ENCODE measurements at regions not wholly inside any gene's neighbourhood (a gene's known extent, or its start where the extent isn't known, plus 50 kb on each side); places are given as distances from the start of the nearest gene placed in this dataset.

DNA sequence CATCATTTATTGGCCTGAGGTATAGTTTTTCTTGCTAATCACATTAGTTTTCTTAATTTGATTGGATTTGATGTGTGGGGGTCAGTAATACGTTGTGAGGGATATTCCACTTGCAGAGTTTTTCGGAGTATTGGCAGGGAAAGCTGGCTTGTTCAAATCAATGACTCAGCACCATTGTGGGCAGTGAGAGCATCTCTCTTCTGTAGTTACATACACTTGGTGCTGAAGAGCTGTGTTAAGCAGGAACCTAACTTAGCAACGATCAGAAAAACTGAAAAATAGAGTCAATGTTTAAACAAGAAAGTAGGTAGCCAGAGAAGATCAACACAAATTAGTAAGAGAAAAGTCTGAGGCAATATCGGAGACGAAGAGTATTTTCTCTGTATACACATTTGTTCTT is 344.6 kb upstream of the EDIL3 start:
- no peak overlapping the region for H2AK5ac ChIP-seq (ENCODE audit: low read length)
- no peak for DNase-seq
- no peak overlapping the region for H2BK12ac ChIP-seq (ENCODE audit: low read length)
- H3K4me1 ChIP-seq (ENCODE audit: control insufficient read depth in 1 of 2, insufficient read depth in 2 of 2, low read length in 2 of 2) = no peaks in the 10 kb centered on the region
- no peak overlapping the region for H2BK120ac ChIP-seq (ENCODE audit: insufficient read depth, low read length, poor library complexity)
- H2AFZ ChIP-seq (ENCODE audit: insufficient read depth, low read length, poor library complexity) = no peak overlapping the region
- no peaks in the 10 kb centered on the region for H3K9me3 ChIP-seq (ENCODE audit: insufficient read depth, low read depth, low read length)
- H4K8ac ChIP-seq (ENCODE audit: low read depth, low read length) = no peak overlapping the region
- no peaks in the 10 kb centered on the region for H3K27me3 ChIP-seq (ENCODE audit: insufficient read depth, low read length)
- no peaks in the 10 kb centered on the region for H3K36me3 ChIP-seq (ENCODE audit: control insufficient read depth in 1 of 2, insufficient read depth in 2 of 2, low read length in 2 of 2)
- no peak overlapping the region for H3K23ac ChIP-seq (ENCODE audit: low read length)
- H3K4ac ChIP-seq (ENCODE audit: low read depth, low read length) = no peak overlapping the region
- H3K18ac ChIP-seq (ENCODE audit: low read length) = no peak overlapping the region
- H3K14ac ChIP-seq (ENCODE audit: low read length) = no peak overlapping the region
- H3K79me1 ChIP-seq (ENCODE audit: low read length) = no peaks in the 10 kb centered on the region
- no CpG with 5 or more reads among the region's 5 CpGs for WGBS (ENCODE audit: extremely low coverage, insufficient coverage, insufficient read length)
- no peak overlapping the region for H3K9ac ChIP-seq (ENCODE audit: low read length)
- no peak overlapping the region for H4K91ac ChIP-seq (ENCODE audit: low read depth, low read length)
- no peak overlapping the region for H4K12ac ChIP-seq (ENCODE audit: low read depth, low read length)
- H3K79me2 ChIP-seq (ENCODE audit: control insufficient read depth, insufficient read depth, low read length, poor library complexity) = no peaks in the 10 kb centered on the region
- no peak overlapping the region for H3K4me2 ChIP-seq (ENCODE audit: low read length)
- no peak overlapping the region for H3K27ac ChIP-seq (ENCODE audit: low read depth, low read length)
- H2BK5ac ChIP-seq (ENCODE audit: low read depth, low read length, poor library complexity) = no peak overlapping the region
- no peak overlapping the region for H3K4me3 ChIP-seq (ENCODE audit: low read depth, low read length)

DNA sequence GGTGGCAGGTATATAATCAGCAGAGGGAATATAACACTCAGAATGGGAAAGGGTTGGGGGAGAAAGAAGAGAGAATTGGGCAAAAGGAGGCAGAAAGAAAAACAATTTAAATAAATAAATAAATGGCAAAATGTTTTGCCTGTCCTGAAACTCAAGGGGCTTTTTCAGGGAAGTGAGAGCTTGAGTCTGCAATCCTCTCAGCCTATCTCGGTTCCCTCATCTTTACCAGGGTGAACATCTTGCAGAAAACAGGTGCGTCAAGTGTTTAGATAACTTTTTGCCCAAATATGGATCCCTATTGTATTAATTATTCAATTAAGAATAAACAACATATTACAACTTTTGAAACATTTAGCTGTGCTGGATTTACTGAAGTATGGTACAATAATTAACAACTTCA is 343.0 kb upstream of the EDIL3 start:
- H3K9ac ChIP-seq (ENCODE audit: low read length) = no peak overlapping the region
- H2AK5ac ChIP-seq (ENCODE audit: low read length) = no peak overlapping the region
- no peak overlapping the region for H3K18ac ChIP-seq (ENCODE audit: low read length)
- H2BK120ac ChIP-seq (ENCODE audit: insufficient read depth, low read length, poor library complexity) = no peak overlapping the region
- H3K4me2 ChIP-seq (ENCODE audit: low read length) = no peak overlapping the region
- no peak overlapping the region for H4K91ac ChIP-seq (ENCODE audit: low read depth, low read length)
- H3K4me3 ChIP-seq (ENCODE audit: low read depth, low read length) = no peak overlapping the region
- no peak overlapping the region for H2BK5ac ChIP-seq (ENCODE audit: low read depth, low read length, poor library complexity)
- H4K8ac ChIP-seq (ENCODE audit: low read depth, low read length) = no peak overlapping the region
- H3K23ac ChIP-seq (ENCODE audit: low read length) = no peak overlapping the region
- no peak overlapping the region for H2BK12ac ChIP-seq (ENCODE audit: low read length)
- H3K4me1 ChIP-seq (ENCODE audit: control insufficient read depth in 1 of 2, insufficient read depth in 2 of 2, low read length in 2 of 2) = no peaks in the 10 kb centered on the region
- WGBS (ENCODE audit: extremely low coverage, insufficient coverage, insufficient read length) = no CpG with 5 or more reads among the region's 2 CpGs
- no peak overlapping the region for H4K12ac ChIP-seq (ENCODE audit: low read depth, low read length)
- H2AFZ ChIP-seq (ENCODE audit: insufficient read depth, low read length, poor library complexity) = no peak overlapping the region
- no peaks in the 10 kb centered on the region for H3K9me3 ChIP-seq (ENCODE audit: insufficient read depth, low read depth, low read length)
- no peak overlapping the region for H3K27ac ChIP-seq (ENCODE audit: low read depth, low read length)
- no peaks in the 10 kb centered on the region for H3K79me2 ChIP-seq (ENCODE audit: control insufficient read depth, insufficient read depth, low read length, poor library complexity)
- H3K14ac ChIP-seq (ENCODE audit: low read length) = no peak overlapping the region
- DNase-seq = no peak
- no peaks in the 10 kb centered on the region for H3K27me3 ChIP-seq (ENCODE audit: insufficient read depth, low read length)
- H3K36me3 ChIP-seq (ENCODE audit: control insufficient read depth in 1 of 2, insufficient read depth in 2 of 2, low read length in 2 of 2) = no peaks in the 10 kb centered on the region
- H3K4ac ChIP-seq (ENCODE audit: low read depth, low read length) = no peak overlapping the region
- H3K79me1 ChIP-seq (ENCODE audit: low read length) = no peaks in the 10 kb centered on the region

DNA sequence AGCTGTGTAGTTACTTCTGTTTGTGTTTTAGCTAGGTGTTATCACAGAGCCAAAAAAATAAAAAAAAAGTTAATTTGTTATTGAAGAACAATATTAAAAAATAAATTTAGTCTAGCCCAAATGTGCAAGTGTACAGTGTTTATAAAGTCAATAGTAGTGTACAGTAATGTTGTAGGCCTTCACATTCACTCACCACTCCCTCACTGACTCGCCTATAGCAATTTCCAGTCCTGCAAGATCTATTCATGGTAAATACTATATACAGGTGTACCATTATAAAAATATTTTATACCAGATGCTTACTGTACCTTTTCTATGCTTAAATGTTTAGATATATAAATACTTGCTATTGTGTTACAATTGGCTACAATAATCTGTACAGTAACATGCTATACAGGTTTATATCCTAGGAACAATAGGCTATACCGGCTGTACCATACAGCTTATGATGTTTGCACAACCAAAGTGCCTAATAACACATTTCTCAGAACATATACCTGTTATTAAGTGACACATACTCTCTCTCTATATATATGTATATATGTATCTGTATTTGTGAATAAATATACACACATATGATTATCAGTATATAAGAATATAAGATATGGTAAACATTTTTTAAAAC is 341.4 kb upstream of the EDIL3 start:
- Histone ChIP-seq H3K4me2 (ENCODE audit: low read length) (no peak overlapping the region), H3K4ac (ENCODE audit: low read depth, low read length) (no peak overlapping the region), H3K4me1 (ENCODE audit: control insufficient read depth in 1 of 2, insufficient read depth in 2 of 2, low read length in 2 of 2) (no peaks in the 10 kb centered on the region), H3K27me3 (ENCODE audit: insufficient read depth, low read length) (no peaks in the 10 kb centered on the region), H2AK5ac (ENCODE audit: low read length) (no peak overlapping the region), H3K9ac (ENCODE audit: low read length) (no peak overlapping the region), H4K8ac (ENCODE audit: low read depth, low read length) (no peak overlapping the region), H2AFZ (ENCODE audit: insufficient read depth, low read length, poor library complexity) (no peak overlapping the region), H3K4me3 (ENCODE audit: low read depth, low read length) (no peak overlapping the region), H3K23ac (ENCODE audit: low read length) (no peak overlapping the region), H4K12ac (ENCODE audit: low read depth, low read length) (no peak overlapping the region), H2BK12ac (ENCODE audit: low read length) (no peak overlapping the region), H3K79me2 (ENCODE audit: control insufficient read depth, insufficient read depth, low read length, poor library complexity) (no peaks in the 10 kb centered on the region), H3K14ac (ENCODE audit: low read length) (no peak overlapping the region), H3K27ac (ENCODE audit: low read depth, low read length) (no peak overlapping the region), H2BK120ac (ENCODE audit: insufficient read depth, low read length, poor library complexity) (no peak overlapping the region), H3K36me3 (ENCODE audit: control insufficient read depth in 1 of 2, insufficient read depth in 2 of 2, low read length in 2 of 2) (no peaks in the 10 kb centered on the region), H3K79me1 (ENCODE audit: low read length) (no peaks in the 10 kb centered on the region), H2BK5ac (ENCODE audit: low read depth, low read length, poor library complexity) (no peak overlapping the region), H4K91ac (ENCODE audit: low read depth, low read length) (no peak overlapping the region), H3K9me3 (ENCODE audit: insufficient read depth, low read depth, low read length) (no peaks in the 10 kb centered on the region), H3K18ac (ENCODE audit: low read length) (no peak overlapping the region)
- DNase-seq = no peak
- no CpG with 5 or more reads among the region's 2 CpGs for WGBS (ENCODE audit: extremely low coverage, insufficient coverage, insufficient read length)

DNA sequence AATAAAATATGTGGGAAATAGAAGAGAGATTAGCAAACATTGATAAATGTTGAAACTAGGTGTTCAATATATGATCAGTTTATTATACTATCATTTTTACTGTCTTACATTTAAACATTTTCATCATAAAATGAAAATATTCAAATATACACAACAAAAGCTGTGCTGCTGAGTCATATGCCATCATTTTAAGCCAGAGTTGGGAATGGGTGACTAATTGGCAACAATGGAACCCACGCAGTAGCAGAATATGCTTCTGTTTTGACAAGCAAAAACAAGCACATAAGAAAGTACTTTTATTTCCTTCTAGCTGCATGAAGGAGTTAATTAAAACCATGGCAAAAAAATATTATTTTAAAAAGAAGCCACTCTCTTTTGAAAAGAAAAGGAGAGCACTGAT is 340.0 kb upstream of the EDIL3 start:
- Histone ChIP-seq H3K27me3 (ENCODE audit: insufficient read depth, low read length) (no peaks in the 10 kb centered on the region), H3K18ac (ENCODE audit: low read length) (no peak overlapping the region), H3K14ac (ENCODE audit: low read length) (no peak overlapping the region), H3K23ac (ENCODE audit: low read length) (no peak overlapping the region), H3K36me3 (ENCODE audit: control insufficient read depth in 1 of 2, insufficient read depth in 2 of 2, low read length in 2 of 2) (no peaks in the 10 kb centered on the region), H3K4ac (ENCODE audit: low read depth, low read length) (no peak overlapping the region), H3K79me2 (ENCODE audit: control insufficient read depth, insufficient read depth, low read length, poor library complexity) (no peaks in the 10 kb centered on the region), H3K4me2 (ENCODE audit: low read length) (no peak overlapping the region), H3K79me1 (ENCODE audit: low read length) (no peaks in the 10 kb centered on the region), H3K9me3 (ENCODE audit: insufficient read depth, low read depth, low read length) (no peaks in the 10 kb centered on the region), H4K91ac (ENCODE audit: low read depth, low read length) (no peak overlapping the region), H3K4me1 (ENCODE audit: control insufficient read depth in 1 of 2, insufficient read depth in 2 of 2, low read length in 2 of 2) (no peaks in the 10 kb centered on the region), H2BK120ac (ENCODE audit: insufficient read depth, low read length, poor library complexity) (no peak overlapping the region), H2AFZ (ENCODE audit: insufficient read depth, low read length, poor library complexity) (no peak overlapping the region), H3K27ac (ENCODE audit: low read depth, low read length) (no peak overlapping the region), H2AK5ac (ENCODE audit: low read length) (no peak overlapping the region), H3K4me3 (ENCODE audit: low read depth, low read length) (no peak overlapping the region), H3K9ac (ENCODE audit: low read length) (no peak overlapping the region), H2BK12ac (ENCODE audit: low read length) (no peak overlapping the region), H4K12ac (ENCODE audit: low read depth, low read length) (no peak overlapping the region), H2BK5ac (ENCODE audit: low read depth, low read length, poor library complexity) (no peak overlapping the region), H4K8ac (ENCODE audit: low read depth, low read length) (no peak overlapping the region)
- WGBS (ENCODE audit: extremely low coverage, insufficient coverage, insufficient read length) = no CpG with 5 or more reads among the region's 1 CpG
- no peak for DNase-seq

All from trophoblast cell (in vitro differentiated cells and primary cell).